NOMO-1 treated with dmso at 0.1 percent for 144 hours (cell line): ENCODE measurements at regions not wholly inside any gene's neighbourhood (a gene's known extent, or its start where the extent isn't known, plus 50 kb on each side); places are given as distances from the start of the nearest gene placed in this dataset.
"Not testable (repeated sequence)": the region's sequence is repeated elsewhere in the genome, so short reads cannot be mapped to it uniquely, and the experiment has no call there.

Experiments
- DNase-seq: peaks from one replicate; lab custom pipeline; 2025; ENCODE audit not compliant: unreplicated experiment; lab: John Stamatoyannopoulos, UW

GRCh38 chr9:18263377-18263776, 210.6 kb upstream of the ADAMTSL1 start:
- DNase-seq: no peak

DNA sequence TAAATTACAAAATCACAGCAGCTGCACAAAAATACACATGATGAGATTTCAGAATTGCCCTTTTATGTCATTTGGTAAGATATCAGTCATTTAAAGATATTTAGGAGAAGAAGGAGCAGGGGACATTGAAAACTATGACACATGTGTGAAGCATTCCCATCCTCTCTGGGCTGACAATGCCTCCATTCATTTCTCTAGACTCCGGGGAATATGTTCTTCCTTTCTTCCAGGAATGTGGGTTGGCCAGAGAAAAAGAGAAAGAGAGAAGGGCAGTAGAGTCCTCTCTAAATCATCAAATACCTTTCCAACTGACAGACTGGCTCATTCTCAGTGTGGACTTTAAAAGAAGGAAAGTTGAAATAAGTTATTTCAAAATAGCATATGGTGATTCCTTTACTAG, 205.6 kb upstream of the ADAMTSL1 start:
- DNase-seq: no peak

DNA sequence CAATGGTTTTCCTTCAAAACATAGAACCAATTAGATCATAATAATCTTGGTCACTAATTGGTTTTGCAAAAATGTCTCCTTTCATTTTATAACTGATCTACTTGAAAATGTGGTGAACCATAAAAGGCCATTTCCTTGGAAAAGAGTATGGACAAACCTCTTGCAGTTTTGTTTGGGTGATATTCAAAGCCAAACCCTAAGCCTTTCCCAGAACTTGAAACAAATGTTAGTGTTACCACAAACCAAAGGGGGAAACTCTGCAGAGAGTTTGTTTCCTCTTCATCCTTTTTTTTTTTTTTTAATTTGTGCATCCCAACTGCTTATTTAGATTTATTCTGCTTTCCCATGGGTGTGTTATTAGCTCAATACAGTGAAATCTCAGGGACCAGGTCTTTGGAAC, 204.4 kb upstream of the ADAMTSL1 start:
- DNase-seq: no peak

- no peak for DNase-seq
Measured at GRCh38 chr9:18274693-18275092, 199.3 kb upstream of the ADAMTSL1 start.

DNA sequence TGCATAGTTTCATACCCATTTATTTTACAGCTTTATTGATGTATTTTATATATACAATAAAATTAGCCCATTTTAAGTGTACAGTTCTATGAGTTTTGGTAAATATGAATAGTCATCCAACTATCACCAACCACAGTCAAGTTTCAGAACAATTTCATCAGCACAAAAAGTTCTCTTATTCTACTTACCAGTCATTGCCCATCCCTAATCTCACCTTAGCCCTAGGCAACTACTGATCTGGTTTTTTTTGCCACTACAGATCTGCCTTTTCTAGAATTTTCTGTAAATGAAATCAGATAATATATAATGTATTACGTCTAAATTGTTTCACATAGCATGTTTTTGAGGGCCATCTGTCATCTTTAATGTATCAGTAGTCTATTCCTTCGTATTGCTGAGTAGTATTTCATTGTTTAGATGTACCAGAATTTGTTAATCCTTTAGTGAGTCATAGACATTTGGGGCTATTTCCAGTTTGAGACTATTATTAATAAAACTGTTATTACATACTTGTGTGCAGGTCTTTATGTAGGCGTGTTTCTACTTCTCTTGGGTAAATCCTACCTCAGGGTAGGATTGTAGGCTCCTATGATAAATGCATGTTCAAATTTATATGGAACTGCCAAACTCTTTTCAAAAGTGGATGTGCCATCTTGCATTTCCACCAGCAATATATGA, 198.5 kb upstream of the ADAMTSL1 start:
- DNase-seq: no peak

DNA sequence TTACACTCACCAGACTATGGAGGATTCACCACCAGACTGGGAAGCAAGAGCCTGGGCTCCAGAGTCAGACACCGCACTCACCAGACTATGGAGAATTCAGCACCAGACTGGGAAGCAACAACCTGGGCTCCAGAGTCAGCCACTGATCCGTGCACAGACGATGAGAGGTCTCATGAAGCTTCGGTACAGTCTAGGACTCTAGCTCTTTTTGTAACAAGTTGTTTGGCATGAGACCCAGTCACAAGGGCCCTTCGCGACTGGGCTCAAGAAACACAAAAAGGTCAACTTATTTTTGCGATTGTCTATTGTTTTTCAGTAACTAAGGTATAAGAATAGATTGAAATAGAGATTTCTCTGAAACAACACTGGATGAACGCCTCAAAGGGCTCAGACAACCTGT, 192.7 kb upstream of the ADAMTSL1 start:
- no peak for DNase-seq

DNA sequence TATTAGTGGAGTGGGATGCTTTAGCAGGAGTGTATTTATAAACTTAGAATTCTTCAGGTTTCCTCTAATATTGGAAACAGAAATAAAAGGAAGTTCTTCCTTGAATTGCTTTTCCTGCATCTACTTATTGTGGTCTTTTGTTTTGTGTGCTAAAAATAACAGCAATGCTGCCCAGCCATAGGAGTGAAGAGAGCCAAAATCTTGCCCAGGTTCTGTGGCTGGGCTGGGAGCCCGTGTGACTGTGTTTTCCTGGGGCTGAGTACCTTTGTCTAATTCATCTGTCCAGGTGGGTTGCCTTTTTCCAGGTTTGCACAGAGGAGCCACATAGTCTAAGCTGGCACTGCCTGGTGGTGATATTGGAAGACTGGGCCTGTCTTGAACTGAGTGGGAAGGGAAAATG, 179.7 kb upstream of the ADAMTSL1 start:
- no peak for DNase-seq

- DNase-seq: peak; percentile 25
Measured at GRCh38 chr9:18296702-18297055, 177.3 kb upstream of the ADAMTSL1 start.

GRCh38 chr9:18297056-18297841, 176.7 kb upstream of the ADAMTSL1 start:
- no peak for DNase-seq

DNA sequence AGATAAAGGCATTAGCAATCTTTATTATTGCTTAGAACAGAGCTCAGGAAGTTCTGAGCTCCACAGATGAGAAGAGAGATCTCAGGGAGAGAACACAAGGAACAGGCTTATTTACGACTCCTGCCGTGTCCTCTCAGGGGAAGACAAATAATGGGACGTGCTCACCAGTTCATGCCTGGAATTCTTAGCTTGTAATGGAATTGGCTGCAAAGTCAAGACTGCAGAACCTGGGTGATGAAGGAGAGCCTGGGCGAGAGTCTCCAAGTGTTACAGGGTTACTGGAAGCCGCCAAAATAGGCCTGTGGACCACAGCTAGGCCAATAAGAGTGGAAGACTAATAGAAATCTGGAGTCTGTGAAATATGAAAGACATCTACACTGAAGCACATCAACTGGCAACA, 174.5 kb upstream of the ADAMTSL1 start:
- DNase-seq: no peak

DNA sequence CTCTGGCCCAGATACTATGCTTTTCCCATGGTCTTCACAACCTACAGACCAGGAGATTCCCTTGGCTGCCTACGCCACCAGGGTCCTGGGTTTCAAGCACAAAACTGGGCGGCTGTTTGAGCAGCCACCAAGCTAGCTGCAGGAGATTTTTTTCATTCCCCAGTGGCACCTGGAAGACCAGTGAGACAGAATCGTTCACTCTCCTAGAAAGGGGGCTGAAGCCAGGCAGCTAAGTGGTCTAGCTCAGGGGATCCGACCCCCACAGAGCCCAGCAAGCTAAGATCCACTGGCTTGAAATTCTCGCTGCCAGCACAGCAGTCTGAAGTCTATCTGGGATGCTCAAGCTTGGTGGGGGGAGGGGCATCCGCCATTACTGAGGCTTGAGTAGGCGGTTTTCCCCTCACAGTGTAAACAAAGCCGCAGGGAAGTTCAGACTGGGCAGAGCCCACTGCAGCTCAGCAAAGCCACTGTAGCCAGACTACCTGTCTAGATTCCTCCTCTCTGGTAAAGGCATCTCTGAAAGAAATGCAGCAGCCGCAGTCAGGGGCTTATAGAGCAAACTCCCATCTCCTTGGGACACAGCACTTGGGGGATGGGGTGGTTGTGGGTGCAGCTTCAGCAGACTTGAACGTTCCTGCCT, 168.7 kb upstream of the ADAMTSL1 start:
- DNase-seq: not testable (repeated sequence)

GRCh38 chr9:18314316-18314715, 159.6 kb upstream of the ADAMTSL1 start:
- DNase-seq: no peak

GRCh38 chr9:18317896-18318295, 156.1 kb upstream of the ADAMTSL1 start:
- no peak for DNase-seq

- no peak for DNase-seq
Measured at GRCh38 chr9:18319918-18320445, 154.0 kb upstream of the ADAMTSL1 start.

- DNase-seq: no peak
Measured at GRCh38 chr9:18324928-18325745, 148.8 kb upstream of the ADAMTSL1 start.

- DNase-seq: not testable (repeated sequence)
Measured at GRCh38 chr9:18325746-18326011, 148.3 kb upstream of the ADAMTSL1 start.

- no peak for DNase-seq
Measured at GRCh38 chr9:18327121-18327520, 146.8 kb upstream of the ADAMTSL1 start.

GRCh38 chr9:18330401-18331309, 143.3 kb upstream of the ADAMTSL1 start:
- DNase-seq: no peak

- DNase-seq: no peak
Measured at GRCh38 chr9:18331310-18331684, 142.7 kb upstream of the ADAMTSL1 start.

GRCh38 chr9:18331808-18332209, 142.1 kb upstream of the ADAMTSL1 start:
- DNase-seq: no peak
